ENCODE measurements at regions not wholly inside any gene's neighbourhood (a gene's known extent, or its start where the extent isn't known, plus 50 kb on each side); places are given as distances from the start of the nearest gene placed in this dataset.

GRCh38 chr1:198447468-198447867 lies 93.0 kb downstream of the ATP6V1G3 start:
- TF ChIP-seq CTCF (IDR thresholded peaks at IDR 0.05; ENCODE audit: insufficient read depth, low read depth, low read length), result no peak
- no peak for DNase-seq (ENCODE audit: low read depth)
- no peaks in the 10 kb centered on the region for H3K27me3 ChIP-seq (ENCODE audit: control insufficient read depth, insufficient read depth, low read length)
- H3K36me3 ChIP-seq (ENCODE audit: control insufficient read depth, insufficient read depth, low read length), result no peaks in the 10 kb centered on the region
- POLR2A ChIA-PET, result no interaction called here
- H3K4me3 ChIP-seq (ENCODE audit: low read depth, low read length), result no peak overlapping the region
- CTCF ChIA-PET, result no interaction called here

GRCh38 chr1:198445872-198446271 lies 94.6 kb downstream of the ATP6V1G3 start:
- Histone ChIP-seq H3K4me3 (ENCODE audit: low read depth, low read length) (no peak overlapping the region), H3K27me3 (ENCODE audit: control insufficient read depth, insufficient read depth, low read length) (no peaks in the 10 kb centered on the region), H3K36me3 (ENCODE audit: control insufficient read depth, insufficient read depth, low read length) (no peaks in the 10 kb centered on the region)
- no peak for DNase-seq (ENCODE audit: low read depth)
- CTCF ChIA-PET, result no interaction called here
- TF ChIP-seq CTCF (IDR thresholded peaks at IDR 0.05; ENCODE audit: insufficient read depth, low read depth, low read length), result no peak
- POLR2A ChIA-PET, result no interaction called here

GRCh38 chr1:198444792-198445191 lies 95.7 kb downstream of the ATP6V1G3 start:
- ChIA-PET POLR2A (interaction anchor here (0.6 kb wide), 1 partner anchor 128 kb away, joined by 4 read pairs; no protein-coding TSS in a partner anchor), CTCF (no interaction called here)
- no peak for TF ChIP-seq CTCF (IDR thresholded peaks at IDR 0.05; ENCODE audit: insufficient read depth, low read depth, low read length)

GRCh38 chr1:198443365-198444233 lies 96.9 kb downstream of the ATP6V1G3 start:
- Histone ChIP-seq H3K36me3 (ENCODE audit: control insufficient read depth, insufficient read depth, low read length) (no peaks in the 10 kb centered on the region), H3K4me3 (ENCODE audit: low read depth, low read length) (no peak overlapping the region), H3K27me3 (ENCODE audit: control insufficient read depth, insufficient read depth, low read length) (no peaks in the 10 kb centered on the region)
- TF ChIP-seq CTCF (IDR thresholded peaks at IDR 0.05; ENCODE audit: insufficient read depth, low read depth, low read length), result no peak
- CTCF ChIA-PET, result no interaction called here
- DNase-seq (ENCODE audit: low read depth), result peak; percentile 74
- POLR2A ChIA-PET, result interaction anchor here (0.6 kb wide), 1 partner anchor 126 kb away, joined by 4 read pairs; no protein-coding TSS in a partner anchor

More at GRCh38 chr1:198444792-198445191, 95.7 kb downstream of the ATP6V1G3 start:
- no peak for DNase-seq (ENCODE audit: low read depth)
- Histone ChIP-seq H3K36me3 (ENCODE audit: control insufficient read depth, insufficient read depth, low read length) (no peaks in the 10 kb centered on the region), H3K27me3 (ENCODE audit: control insufficient read depth, insufficient read depth, low read length) (no peaks in the 10 kb centered on the region), H3K4me3 (ENCODE audit: low read depth, low read length) (no peak overlapping the region)

- H3K4me3 ChIP-seq (ENCODE audit: low read depth, low read length), result no peak overlapping the region
- ChIA-PET POLR2A (no interaction called here), CTCF (no interaction called here)
- H3K36me3 ChIP-seq (ENCODE audit: control insufficient read depth, insufficient read depth, low read length), result no peaks in the 10 kb centered on the region
- no peak for DNase-seq (ENCODE audit: low read depth)
- TF ChIP-seq CTCF (IDR thresholded peaks at IDR 0.05; ENCODE audit: insufficient read depth, low read depth, low read length), result no peak
- H3K27me3 ChIP-seq (ENCODE audit: control insufficient read depth, insufficient read depth, low read length), result no peaks in the 10 kb centered on the region
Observed at GRCh38 chr1:198440842-198441241, 99.6 kb downstream of the ATP6V1G3 start.
